GM21723 (cell line): ENCODE measurements at regions not wholly inside any gene's neighbourhood (a gene's known extent, or its start where the extent isn't known, plus 50 kb on each side); places are given as distances from the start of the nearest gene placed in this dataset.

ENCODE experiments used
- ATAC-seq: cut with Tn5 transposase; IDR thresholded peaks from one replicate; pipeline ENCODE4 v1.9.1; 2021; ENCODE audit warnings: mild to moderate bottlenecking, moderate library complexity; ENCODE audit not compliant: unreplicated experiment

- no peak for ATAC-seq
Observed at GRCh38 chr2:104125096-104125495, 728.8 kb upstream of the POU3F3 start.

DNA sequence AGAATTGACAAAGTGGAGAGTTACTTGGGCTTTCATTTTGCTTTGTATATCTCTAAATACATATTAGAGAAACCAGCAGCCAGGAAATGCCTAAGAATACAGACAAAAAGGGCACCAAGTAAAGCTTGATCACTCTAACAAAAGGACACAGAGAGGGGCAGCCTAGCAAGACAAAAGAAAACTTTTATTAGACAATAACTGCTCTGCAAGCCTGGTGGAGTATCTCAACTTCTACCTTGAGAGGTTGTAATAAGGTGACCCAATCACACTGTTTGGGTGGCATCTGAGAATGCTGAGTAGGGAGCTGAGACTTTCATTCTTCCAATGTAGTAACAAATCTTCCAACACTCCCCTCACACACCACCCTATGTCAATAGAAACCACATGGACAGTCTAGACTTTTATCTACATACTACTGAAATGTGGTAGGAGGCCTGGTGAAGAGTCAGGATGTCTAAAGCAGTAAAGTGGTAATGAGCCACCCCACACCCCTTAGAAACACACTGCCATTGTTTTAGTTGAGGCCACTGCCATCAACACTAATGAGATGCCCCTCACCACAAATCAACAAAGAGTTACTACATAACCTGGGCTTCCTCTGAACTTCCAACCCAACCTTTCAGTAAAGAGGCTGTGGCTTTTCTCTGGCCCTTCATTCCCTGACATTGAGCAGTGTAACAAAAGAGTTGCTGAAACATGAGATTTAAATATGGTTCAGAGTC is 726.7 kb upstream of the POU3F3 start:
- ATAC-seq = no peak

GRCh38 chr2:104140361-104140760 is 713.6 kb upstream of the POU3F3 start:
- no peak for ATAC-seq

DNA sequence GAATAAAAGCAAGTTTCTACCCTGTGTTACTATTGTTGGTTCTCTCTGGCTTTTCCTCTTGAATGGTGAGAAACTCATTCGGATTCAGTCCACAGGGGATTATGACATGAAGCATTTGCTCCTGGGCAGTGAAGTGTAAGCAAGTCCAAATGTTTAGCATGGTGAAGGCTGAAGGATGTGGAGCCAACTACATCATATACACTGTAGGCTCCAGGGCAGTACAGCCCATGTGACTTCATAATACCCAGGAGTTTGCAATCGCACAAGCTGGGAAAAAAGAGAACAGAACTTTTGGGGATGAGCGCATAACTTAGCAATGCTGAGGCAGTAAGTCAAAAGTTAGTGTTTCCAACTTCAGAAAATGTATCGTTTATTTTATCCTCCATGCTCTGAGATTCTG is 695.7 kb upstream of the POU3F3 start:
- no peak for ATAC-seq

GRCh38 chr2:104163611-104164130 is 690.2 kb upstream of the POU3F3 start:
- ATAC-seq = no peak

DNA sequence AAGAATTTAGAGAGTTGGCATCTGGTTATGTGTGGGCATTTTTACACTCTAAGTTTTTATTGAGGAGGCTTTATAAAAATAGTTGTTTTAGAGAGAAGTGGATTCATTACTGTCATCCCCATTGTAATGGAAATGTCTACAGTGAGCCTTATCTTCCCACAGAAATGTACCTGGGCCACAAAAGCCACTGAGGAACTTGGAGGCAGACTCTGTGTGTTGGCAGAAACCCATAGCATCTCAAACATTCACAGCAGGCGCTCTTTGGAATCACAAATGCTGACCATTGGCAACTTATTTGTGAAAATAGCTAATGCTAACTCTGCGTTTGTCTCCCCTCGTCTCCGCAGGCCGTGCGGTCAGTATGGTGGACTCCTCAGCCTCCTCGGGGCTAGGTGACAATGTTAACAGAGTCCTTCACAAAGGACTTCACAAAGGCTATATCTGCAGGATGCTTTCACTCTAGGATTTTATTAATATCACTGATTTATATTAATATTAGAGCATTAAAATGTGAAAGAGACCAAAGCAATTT is 689.1 kb upstream of the POU3F3 start:
- ATAC-seq = no peak

DNA sequence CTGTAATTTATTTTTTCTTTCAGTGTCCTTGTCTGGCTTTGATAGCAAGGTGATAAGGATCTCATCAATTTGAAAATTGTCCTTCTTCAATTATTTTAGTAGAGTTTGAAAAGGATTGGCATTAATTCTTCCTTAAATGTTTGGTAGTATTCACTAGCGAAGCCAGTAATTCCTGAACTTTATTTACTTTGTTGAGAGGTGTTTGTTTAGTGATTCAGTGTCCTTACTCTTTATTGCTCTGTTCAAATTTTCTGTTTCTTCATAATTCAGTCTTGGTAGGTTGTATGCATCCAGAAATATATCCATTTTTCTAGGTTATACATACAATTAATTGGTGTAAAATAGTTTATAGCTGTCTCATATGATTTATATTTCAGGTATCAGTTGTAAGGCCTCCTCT is 676.7 kb upstream of the POU3F3 start:
- no peak for ATAC-seq

DNA sequence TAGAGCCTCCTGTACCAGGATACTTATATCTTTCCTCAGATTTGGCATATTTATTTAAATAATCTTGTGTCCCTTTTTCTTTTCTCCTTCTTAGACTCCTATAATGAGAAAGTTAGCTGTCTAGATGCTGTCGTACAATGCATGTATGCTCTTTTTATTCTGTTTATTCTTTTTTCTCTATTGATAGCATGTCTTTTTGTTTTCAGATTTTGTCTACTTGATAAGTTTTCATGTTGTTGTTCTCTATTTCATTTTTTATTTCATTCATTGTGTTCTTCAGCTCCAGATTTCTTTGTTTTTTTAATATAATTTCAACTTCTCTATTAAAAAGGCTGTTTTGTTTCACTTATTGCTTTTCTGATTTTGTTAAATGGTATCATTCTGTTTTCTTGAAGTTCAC is 674.3 kb upstream of the POU3F3 start:
- ATAC-seq = no peak

DNA sequence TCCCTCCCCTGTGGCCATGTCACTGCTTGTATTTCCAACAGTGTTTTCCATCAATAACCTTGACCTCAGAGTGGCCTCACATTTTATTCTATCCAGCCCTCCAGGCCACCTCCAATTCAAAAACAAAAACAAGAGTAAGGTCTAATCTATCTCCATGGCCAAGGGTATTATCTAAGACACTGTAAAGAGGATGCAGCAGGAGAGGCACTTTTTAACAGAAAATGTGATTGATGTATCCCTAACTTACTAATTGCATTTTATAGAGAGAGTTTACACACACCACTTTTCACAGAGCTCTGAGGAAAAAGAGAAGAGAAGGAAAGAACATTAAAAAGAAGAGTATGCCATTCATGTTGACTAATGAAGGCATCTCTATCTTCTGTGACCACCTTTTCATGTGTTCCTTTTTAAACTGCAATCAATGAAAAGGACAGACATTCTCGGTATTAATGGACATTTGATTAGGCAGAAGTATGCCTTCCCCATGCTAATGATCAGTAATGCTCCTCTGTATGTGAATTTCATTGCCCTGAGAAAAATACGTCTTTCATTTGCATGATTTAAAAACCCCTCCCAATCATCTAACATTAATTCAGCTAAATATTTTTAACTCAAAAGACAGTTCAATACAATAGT is 653.3 kb upstream of the POU3F3 start:
- no peak for ATAC-seq

- ATAC-seq = no peak
Observed at GRCh38 chr2:104213758-104214157, 640.2 kb upstream of the POU3F3 start.

DNA sequence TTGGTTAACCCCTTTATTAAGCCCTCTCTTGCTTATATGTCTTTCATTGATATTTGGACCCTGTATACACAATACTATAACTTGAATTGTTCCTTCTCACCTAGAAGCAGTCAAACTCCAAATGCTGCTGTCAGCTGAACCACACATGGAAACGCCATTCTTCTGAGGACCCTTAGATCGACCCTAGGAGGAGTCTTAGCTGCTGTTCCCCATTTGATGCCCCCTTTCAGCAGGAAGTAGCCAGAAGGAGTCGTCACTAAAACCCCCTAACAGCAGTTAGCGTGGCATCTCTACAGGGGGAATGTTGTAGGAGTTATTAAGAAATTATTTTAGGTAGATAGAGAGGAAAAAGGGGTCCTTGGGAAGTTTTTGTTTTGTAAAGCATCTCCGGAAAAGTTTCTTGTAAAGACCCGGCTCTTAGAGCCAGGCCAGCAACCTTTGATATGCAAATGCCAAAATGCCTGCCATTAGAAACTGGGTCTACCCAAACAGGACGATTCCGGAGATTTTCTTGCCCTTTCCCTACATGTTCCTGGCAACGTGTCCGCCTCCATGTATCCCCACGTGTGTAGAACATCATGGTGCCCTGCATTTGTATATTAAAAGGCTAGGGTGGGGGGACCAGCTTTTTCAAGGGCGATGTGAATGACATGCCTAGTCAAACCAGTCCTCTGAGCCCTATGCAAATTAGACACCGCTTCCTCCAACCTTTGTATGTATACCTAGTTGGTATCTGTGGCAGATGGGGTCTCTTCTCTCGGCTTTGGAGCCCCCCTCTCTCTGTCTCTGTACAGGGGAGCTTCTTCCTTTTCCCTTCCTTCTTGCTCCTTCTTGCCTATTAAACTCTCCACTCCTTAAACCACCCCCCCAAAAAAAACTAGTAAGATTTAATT is 638.4 kb upstream of the POU3F3 start:
- ATAC-seq = no peak

DNA sequence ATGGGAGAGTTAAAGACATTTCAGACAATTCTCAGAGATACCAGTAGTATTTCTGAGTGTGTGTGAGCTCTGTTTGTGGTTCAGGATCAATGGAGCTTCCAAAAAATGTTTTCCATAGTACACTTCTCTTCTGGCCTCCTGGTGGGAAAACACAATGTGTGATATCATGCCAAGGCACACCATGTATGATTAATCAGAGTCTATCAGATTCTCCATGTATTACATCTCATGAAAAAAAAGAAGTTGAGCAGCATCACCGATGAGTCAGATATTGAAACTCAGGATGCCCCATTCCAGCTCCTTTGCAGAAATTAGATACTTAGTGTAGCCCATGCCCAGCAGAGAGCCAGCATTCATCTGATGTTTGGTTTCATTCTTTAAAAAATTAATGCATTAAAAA is 620.3 kb upstream of the POU3F3 start:
- no peak for ATAC-seq

GRCh38 chr2:104236491-104236890 is 617.4 kb upstream of the POU3F3 start:
- ATAC-seq = no peak

- no peak for ATAC-seq
Observed at GRCh38 chr2:104240984-104241383, 612.9 kb upstream of the POU3F3 start.

GRCh38 chr2:104249629-104250028 is 604.3 kb upstream of the POU3F3 start:
- no peak for ATAC-seq

DNA sequence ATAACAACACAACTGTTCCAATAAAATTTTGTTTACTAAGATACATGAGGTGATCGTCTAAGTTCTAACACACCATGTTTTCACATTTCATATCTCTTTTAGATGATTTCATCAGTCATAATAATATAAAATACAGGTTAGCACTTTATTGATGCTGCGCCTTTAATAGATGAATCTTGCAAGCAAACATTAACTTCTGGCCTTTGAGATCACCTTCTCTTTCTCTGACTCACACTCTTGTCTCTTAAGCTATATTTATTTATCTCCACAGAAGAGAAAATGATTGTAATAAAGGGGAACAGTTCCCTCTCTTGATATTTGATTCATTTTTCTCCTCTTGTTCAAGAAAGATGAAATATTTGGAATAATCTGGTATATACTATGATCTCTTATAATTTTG is 603.3 kb upstream of the POU3F3 start:
- ATAC-seq = no peak

GRCh38 chr2:104254017-104254416 is 599.9 kb upstream of the POU3F3 start:
- ATAC-seq = no peak

- no peak for ATAC-seq
Observed at GRCh38 chr2:104262714-104263113, 591.2 kb upstream of the POU3F3 start.

DNA sequence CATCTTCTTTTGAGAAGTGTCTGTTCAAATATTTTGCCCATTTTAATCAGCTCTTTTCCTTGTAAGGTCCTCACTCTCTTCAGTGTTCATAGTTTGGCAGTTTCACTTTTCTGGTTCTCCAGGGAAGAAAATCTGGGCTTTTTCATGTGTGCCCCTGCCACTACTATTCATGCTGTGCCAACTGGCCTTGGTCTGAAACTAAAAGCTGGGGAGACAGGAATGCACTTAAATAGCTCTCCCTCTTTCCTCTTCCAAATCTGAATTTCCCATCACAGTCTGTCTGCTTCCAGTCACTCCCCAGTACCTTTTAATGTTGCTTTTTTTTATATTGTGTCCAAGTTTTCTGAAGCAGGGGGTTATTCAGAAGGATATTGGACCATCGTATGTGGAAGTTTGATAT is 574.3 kb upstream of the POU3F3 start:
- no peak for ATAC-seq

DNA sequence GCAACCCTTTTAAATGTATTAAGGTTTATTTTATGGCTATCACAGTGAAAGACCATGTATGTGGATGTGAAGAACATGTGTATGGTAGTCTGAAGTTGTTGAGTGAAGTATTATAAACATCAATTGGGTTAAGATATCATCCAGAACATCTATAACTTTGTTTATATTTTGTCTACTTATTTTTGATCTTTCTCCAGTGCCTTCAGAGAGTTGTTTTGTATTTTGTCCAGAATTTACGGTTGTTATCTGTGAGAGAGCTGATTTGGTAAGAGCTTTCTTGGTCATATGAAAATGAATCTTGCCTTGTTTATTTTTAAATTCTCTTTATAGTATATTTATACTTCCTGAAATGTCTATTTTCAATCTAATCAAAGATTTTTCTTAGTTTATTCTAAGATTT is 573.7 kb upstream of the POU3F3 start:
- ATAC-seq = no peak

- no peak for ATAC-seq
Observed at GRCh38 chr2:104286841-104287240, 567.1 kb upstream of the POU3F3 start.
